ENCODE measurements at regions not wholly inside any gene's neighbourhood (a gene's known extent, or its start where the extent isn't known, plus 50 kb on each side); places are given as distances from the start of the nearest gene placed in this dataset.

DNA sequence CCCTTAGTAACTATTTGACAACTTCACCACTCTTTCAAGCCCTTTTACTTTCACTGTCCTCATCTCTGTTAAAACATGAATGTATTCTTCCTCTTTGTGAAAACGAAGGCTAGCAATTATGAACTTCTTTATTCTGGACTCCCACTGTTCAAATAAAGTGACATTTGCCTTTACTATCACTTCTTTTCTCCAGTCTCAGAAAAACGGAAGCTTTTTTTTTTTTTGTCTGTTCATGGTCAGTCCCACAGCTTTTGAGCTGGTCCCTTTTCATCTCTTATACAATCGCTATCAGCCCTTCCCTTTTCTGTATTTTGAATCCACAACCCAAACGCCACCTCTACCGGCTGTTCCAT is 327.7 kb downstream of the DKK2 start:
- Histone ChIP-seq H4K20me1 (ENCODE audit: control insufficient read depth, insufficient read depth) (no peaks in the 10 kb centered on the region), H3K79me2 (ENCODE audit: control insufficient read depth, insufficient read depth, low read length) (no peaks in the 10 kb centered on the region), H3K4me1 (ENCODE audit: control insufficient read depth, insufficient read depth, low read length) (no peaks in the 10 kb centered on the region), H3K27me3 (replicated peaks in 1 of 2; ENCODE audit: control insufficient read depth in 2 of 2, insufficient read depth in 2 of 2, low read length in 1 of 2) (no peaks in the 10 kb centered on the region), H2AFZ (ENCODE audit: control insufficient read depth, low read depth, low read length) (no peak overlapping the region), H3K4me3 (no peak overlapping the region), H3K27ac (ENCODE audit: control insufficient read depth, insufficient read depth) (no peak overlapping the region), H3K36me3 (ENCODE audit: control insufficient read depth in 2 of 2, insufficient read depth in 2 of 2, low read length in 1 of 2) (no peaks in the 10 kb centered on the region), H3K9ac (ENCODE audit: control insufficient read depth, insufficient read depth, low read length) (no peak overlapping the region), H3K4me2 (ENCODE audit: control insufficient read depth, insufficient read depth) (no peak overlapping the region), H3K9me3 (replicated peaks; ENCODE audit: control insufficient read depth, insufficient read depth, low read length) (no peaks in the 10 kb centered on the region)
- no peak for ATAC-seq
- no peak for FAIRE-seq
- WGBS (ENCODE audit: insufficient coverage, insufficient replicate concordance, low lambda C conversion rate, missing lambda C conversion rate) = 10% methylated on average over 5 of the region's 5 CpGs
- in situ Hi-C loops (cut with MboI) = no loop called here
- BruUV-seq (replicated peaks) = no TSS peak
- intact Hi-C loops (cut with micrococcal nuclease; ENCODE audit: unreplicated experiment) = no loop called here
- SMC1A ChIA-PET (ENCODE audit: uncharacterized antibody, unreplicated experiment) = no interaction called here
- POLR2A ChIA-PET = no interaction called here
- TF ChIP-seq, protein P1, sequence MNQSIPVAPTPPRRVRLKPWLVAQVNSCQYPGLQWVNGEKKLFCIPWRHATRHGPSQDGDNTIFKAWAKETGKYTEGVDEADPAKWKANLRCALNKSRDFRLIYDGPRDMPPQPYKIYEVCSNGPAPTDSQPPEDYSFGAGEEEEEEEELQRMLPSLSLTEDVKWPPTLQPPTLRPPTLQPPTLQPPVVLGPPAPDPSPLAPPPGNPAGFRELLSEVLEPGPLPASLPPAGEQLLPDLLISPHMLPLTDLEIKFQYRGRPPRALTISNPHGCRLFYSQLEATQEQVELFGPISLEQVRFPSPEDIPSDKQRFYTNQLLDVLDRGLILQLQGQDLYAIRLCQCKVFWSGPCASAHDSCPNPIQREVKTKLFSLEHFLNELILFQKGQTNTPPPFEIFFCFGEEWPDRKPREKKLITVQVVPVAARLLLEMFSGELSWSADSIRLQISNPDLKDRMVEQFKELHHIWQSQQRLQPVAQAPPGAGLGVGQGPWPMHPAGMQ (IDR thresholded peaks at IDR 0.05; ENCODE audit: borderline replicate concordance) = no peak
- TF ChIP-seq TCF7 (IDR thresholded peaks at IDR 0.05; ENCODE audit: borderline replicate concordance) = no peak
- no peak for TF ChIP-seq SRF (IDR thresholded peaks at IDR 0.05; ENCODE audit: low read depth in 2 of 2, low read length in 2 of 2)
- no peak for TF ChIP-seq TCF3 (IDR thresholded peaks at IDR 0.05; ENCODE audit: borderline replicate concordance, insufficient read depth, low read depth, low read length)
- TF ChIP-seq, protein P2, sequence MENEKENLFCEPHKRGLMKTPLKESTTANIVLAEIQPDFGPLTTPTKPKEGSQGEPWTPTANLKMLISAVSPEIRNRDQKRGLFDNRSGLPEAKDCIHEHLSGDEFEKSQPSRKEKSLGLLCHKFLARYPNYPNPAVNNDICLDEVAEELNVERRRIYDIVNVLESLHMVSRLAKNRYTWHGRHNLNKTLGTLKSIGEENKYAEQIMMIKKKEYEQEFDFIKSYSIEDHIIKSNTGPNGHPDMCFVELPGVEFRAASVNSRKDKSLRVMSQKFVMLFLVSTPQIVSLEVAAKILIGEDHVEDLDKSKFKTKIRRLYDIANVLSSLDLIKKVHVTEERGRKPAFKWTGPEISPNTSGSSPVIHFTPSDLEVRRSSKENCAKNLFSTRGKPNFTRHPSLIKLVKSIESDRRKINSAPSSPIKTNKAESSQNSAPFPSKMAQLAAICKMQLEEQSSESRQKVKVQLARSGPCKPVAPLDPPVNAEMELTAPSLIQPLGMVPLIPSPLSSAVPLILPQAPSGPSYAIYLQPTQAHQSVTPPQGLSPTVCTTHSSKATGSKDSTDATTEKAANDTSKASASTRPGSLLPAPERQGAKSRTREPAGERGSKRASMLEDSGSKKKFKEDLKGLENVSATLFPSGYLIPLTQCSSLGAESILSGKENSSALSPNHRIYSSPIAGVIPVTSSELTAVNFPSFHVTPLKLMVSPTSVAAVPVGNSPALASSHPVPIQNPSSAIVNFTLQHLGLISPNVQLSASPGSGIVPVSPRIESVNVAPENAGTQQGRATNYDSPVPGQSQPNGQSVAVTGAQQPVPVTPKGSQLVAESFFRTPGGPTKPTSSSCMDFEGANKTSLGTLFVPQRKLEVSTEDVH (IDR thresholded peaks at IDR 0.05; ENCODE audit: low read depth, partially characterized antibody) = no peak
- TF ChIP-seq TCF12 (IDR thresholded peaks at IDR 0.05; ENCODE audit: low read depth, low read length) = no peak
- TF ChIP-seq SPI1 (IDR thresholded peaks at IDR 0.05; ENCODE audit: borderline replicate concordance, insufficient read depth, low read depth, low read length) = no peak
- CTCF ChIA-PET = no interaction called here
- DNase-seq (ENCODE audit: low read depth, low spot score) = no peak
- RAD21 ChIA-PET (ENCODE audit: unreplicated experiment) = no interaction called here
